ENCODE measurements at regions not wholly inside any gene's neighbourhood (a gene's known extent, or its start where the extent isn't known, plus 50 kb on each side); places are given as distances from the start of the nearest gene placed in this dataset.

DNA sequence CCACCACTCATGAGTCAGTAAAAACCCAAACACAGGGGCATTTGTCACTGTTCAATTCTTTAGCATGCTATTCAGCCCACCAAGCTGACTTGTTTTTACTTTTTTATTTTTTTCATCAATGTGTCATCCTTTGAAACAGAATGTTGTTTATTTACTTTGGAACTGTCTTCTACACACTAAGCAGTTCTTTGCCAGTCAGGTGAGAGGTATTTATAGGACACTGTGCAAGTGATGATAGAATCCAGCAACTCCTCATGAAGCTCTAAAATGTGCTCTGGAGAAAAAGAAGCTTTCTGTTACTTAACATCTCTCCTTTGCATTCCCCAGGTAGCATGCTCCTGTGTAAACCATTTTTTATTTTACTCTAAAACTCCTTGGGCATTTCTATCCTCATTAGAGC is 582.0 kb upstream of the TMPRSS15 start:
- TF ChIP-seq, protein P1, sequence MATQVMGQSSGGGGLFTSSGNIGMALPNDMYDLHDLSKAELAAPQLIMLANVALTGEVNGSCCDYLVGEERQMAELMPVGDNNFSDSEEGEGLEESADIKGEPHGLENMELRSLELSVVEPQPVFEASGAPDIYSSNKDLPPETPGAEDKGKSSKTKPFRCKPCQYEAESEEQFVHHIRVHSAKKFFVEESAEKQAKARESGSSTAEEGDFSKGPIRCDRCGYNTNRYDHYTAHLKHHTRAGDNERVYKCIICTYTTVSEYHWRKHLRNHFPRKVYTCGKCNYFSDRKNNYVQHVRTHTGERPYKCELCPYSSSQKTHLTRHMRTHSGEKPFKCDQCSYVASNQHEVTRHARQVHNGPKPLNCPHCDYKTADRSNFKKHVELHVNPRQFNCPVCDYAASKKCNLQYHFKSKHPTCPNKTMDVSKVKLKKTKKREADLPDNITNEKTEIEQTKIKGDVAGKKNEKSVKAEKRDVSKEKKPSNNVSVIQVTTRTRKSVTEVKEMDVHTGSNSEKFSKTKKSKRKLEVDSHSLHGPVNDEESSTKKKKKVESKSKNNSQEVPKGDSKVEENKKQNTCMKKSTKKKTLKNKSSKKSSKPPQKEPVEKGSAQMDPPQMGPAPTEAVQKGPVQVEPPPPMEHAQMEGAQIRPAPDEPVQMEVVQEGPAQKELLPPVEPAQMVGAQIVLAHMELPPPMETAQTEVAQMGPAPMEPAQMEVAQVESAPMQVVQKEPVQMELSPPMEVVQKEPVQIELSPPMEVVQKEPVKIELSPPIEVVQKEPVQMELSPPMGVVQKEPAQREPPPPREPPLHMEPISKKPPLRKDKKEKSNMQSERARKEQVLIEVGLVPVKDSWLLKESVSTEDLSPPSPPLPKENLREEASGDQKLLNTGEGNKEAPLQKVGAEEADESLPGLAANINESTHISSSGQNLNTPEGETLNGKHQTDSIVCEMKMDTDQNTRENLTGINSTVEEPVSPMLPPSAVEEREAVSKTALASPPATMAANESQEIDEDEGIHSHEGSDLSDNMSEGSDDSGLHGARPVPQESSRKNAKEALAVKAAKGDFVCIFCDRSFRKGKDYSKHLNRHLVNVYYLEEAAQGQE (IDR thresholded peaks at IDR 0.05; ENCODE audit: low read depth), result no peak
- TF ChIP-seq YY1 (IDR thresholded peaks at IDR 0.05; ENCODE audit: low read depth), result no peak
- TF ChIP-seq RAD21 (IDR thresholded peaks at IDR 0.05; ENCODE audit: low read depth), result no peak
- no peak for TF ChIP-seq NFIC (IDR thresholded peaks at IDR 0.05)
- TF ChIP-seq, protein P2, sequence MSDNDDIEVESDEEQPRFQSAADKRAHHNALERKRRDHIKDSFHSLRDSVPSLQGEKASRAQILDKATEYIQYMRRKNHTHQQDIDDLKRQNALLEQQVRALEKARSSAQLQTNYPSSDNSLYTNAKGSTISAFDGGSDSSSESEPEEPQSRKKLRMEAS (IDR thresholded peaks at IDR 0.05), result no peak
- TF ChIP-seq CEBPB (IDR thresholded peaks at IDR 0.05), result no peak
- TF ChIP-seq EP300 (IDR thresholded peaks at IDR 0.05; ENCODE audit: borderline replicate concordance), result no peak
- TF ChIP-seq, protein P3, sequence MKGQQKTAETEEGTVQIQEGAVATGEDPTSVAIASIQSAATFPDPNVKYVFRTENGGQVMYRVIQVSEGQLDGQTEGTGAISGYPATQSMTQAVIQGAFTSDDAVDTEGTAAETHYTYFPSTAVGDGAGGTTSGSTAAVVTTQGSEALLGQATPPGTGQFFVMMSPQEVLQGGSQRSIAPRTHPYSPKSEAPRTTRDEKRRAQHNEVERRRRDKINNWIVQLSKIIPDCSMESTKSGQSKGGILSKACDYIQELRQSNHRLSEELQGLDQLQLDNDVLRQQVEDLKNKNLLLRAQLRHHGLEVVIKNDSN (IDR thresholded peaks at IDR 0.05), result no peak
- TF ChIP-seq TCF12 (IDR thresholded peaks at IDR 0.05; ENCODE audit: low read depth), result no peak
- TF ChIP-seq TAF1 (IDR thresholded peaks at IDR 0.05; ENCODE audit: low read depth), result no peak

DNA sequence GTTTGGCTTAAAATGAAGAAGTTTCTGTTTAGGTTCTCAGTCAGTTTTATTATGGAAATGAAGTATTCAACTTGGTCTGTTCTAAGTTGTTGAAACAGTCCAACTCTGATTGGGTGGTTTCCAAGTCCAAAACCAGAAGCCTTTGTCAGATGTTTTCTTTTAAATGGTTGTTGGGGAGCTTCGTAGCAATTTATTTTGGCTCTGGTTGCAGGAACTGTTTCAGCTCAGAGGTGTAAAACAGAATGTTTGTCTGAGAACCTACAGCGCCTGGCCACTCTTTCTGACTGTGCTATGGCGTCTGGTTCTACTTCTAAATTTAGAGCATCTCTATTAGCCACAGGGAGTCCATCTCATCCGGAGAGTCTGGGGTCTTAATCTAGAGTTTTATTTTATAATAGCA is 582.6 kb upstream of the TMPRSS15 start:
- TF ChIP-seq, protein P1 (IDR thresholded peaks at IDR 0.05; ENCODE audit: low read depth), result no peak
- TF ChIP-seq, protein P2 (IDR thresholded peaks at IDR 0.05), result no peak
- TF ChIP-seq CREB1 (IDR thresholded peaks at IDR 0.05; ENCODE audit: low read depth) (no peak), EGR1 (IDR thresholded peaks at IDR 0.05) (no peak), ZBTB7A (IDR thresholded peaks at IDR 0.05; ENCODE audit: low read depth) (no peak), CEBPB (IDR thresholded peaks at IDR 0.05) (no peak), EP300 (IDR thresholded peaks at IDR 0.05; ENCODE audit: borderline replicate concordance) (no peak)

DNA sequence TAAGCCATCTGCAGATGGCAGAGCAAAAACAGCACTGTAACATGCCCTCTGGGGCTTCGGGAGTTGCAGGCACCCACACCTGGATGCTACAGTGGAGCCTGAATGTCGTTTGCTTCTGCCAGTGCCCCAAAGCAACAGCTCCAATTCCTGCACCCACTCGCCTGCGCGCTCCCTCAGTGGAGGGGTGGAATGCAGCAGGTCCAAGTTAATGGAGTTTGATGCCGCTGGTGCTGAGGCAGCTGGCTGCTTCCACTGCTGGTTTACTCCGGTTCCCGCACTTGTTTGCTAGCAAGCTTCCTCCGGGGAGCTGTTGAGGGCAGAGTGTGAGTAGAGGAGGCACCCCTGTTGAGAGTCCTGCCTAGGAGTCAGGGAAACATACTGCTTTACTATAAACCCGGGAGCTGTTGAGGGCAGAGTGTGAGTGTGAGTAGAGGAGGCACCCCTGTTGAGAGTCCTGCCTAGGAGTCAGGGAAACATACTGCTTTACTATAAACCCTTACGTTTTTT is 584.0 kb upstream of the TMPRSS15 start:
- no peak for TF ChIP-seq CEBPB (IDR thresholded peaks at IDR 0.05)
- no peak for TF ChIP-seq EP300 (IDR thresholded peaks at IDR 0.05; ENCODE audit: borderline replicate concordance)
- TF ChIP-seq, protein P1 (IDR thresholded peaks at IDR 0.05; ENCODE audit: low read depth), result no peak
- TF ChIP-seq TEAD4 (IDR thresholded peaks at IDR 0.05), result no peak
- TF ChIP-seq, protein P3 (IDR thresholded peaks at IDR 0.05), result no peak
- no peak for TF ChIP-seq NFIC (IDR thresholded peaks at IDR 0.05)
- TF ChIP-seq TAF1 (IDR thresholded peaks at IDR 0.05; ENCODE audit: low read depth), result no peak
- TF ChIP-seq, protein P2 (IDR thresholded peaks at IDR 0.05), result no peak
- TF ChIP-seq EGR1 (IDR thresholded peaks at IDR 0.05), result no peak
- no peak for TF ChIP-seq TCF12 (IDR thresholded peaks at IDR 0.05; ENCODE audit: low read depth)
- no peak for TF ChIP-seq YY1 (IDR thresholded peaks at IDR 0.05; ENCODE audit: low read depth)
- no peak for TF ChIP-seq CREB1 (IDR thresholded peaks at IDR 0.05; ENCODE audit: low read depth)
- no peak for TF ChIP-seq ZBTB7A (IDR thresholded peaks at IDR 0.05; ENCODE audit: low read depth)
- no peak for TF ChIP-seq RAD21 (IDR thresholded peaks at IDR 0.05; ENCODE audit: low read depth)
- TF ChIP-seq FOXM1 (IDR thresholded peaks at IDR 0.05; ENCODE audit: borderline replicate concordance, low read depth), result no peak

DNA sequence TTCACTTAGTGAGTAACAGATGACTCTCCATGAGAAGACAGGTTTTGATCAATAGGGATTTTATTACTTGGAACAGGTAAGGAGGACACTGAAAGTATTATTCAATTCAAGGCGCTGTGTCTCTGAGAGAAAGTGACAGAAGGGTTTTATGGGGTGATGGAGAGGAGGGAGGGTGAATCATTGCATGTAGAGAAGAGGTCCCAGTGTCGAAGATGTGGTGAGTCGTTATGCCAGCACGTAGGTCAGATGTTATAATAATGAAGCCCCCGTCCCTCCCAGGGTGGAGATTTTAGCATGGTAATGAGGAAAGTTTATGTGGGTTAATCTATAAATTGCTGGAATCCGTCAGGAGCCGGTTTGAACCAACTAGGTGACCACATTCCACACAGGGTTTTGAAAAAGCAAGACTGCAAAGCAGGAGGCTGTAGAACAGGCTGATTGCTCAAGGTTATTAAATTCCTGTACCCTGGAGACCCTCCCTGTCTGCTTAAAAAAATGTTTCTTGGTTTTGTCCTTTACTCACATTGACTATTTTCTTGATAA is 586.4 kb upstream of the TMPRSS15 start:
- no peak for TF ChIP-seq YY1 (IDR thresholded peaks at IDR 0.05; ENCODE audit: low read depth)
- no peak for TF ChIP-seq ZBTB7A (IDR thresholded peaks at IDR 0.05; ENCODE audit: low read depth)
- no peak for TF ChIP-seq TEAD4 (IDR thresholded peaks at IDR 0.05)
- no peak for TF ChIP-seq NFIC (IDR thresholded peaks at IDR 0.05)
- TF ChIP-seq, protein P3 (IDR thresholded peaks at IDR 0.05), result no peak
- no peak for TF ChIP-seq TCF12 (IDR thresholded peaks at IDR 0.05; ENCODE audit: low read depth)
- TF ChIP-seq, protein P1 (IDR thresholded peaks at IDR 0.05; ENCODE audit: low read depth), result no peak
- no peak for TF ChIP-seq TAF1 (IDR thresholded peaks at IDR 0.05; ENCODE audit: low read depth)
- no peak for TF ChIP-seq FOXM1 (IDR thresholded peaks at IDR 0.05; ENCODE audit: borderline replicate concordance, low read depth)
